ENCODE measurements at regions not wholly inside any gene's neighbourhood (a gene's known extent, or its start where the extent isn't known, plus 50 kb on each side); places are given as distances from the start of the nearest gene placed in this dataset.

DNA sequence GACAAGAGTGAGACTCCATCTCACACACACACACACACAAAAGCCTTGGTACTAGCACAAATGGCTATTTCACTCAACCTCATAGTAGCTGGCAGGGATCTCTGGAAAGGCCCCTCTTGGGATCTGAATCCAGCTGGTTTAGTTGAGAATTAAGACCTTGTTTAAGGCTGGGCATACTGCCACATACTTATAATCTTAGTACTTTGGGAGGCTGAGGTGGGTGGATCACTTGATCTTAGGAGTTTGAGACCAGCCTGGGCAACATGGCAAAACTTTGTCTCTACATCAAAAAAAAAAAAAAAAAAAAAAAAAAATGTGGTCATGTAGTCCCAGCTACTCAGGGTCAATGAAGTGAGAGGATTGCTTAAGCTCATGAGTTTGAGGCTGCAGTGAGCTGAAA is 628.3 kb downstream of the MMUT start:
- no peak for DNase-seq (ENCODE audit: extremely low read depth, low read depth)

DNA sequence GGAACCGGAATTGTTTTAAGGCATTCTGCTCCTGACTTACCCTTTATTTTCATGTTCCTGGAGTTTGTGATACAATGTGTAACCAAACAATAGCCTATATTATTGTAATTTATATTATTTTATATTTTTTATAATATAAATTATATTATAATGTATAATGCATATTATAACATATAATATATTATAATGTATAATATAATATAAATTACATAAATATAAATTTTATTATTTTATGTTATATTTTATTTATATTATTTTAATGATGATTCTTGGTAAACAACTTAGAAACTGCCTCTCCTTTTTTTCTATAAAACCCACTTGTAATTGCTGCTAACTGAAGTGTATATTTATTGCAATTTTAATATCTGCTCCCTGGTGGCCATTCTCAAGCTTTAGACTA is 629.1 kb downstream of the MMUT start:
- no peak for DNase-seq (ENCODE audit: extremely low read depth, low read depth)

DNA sequence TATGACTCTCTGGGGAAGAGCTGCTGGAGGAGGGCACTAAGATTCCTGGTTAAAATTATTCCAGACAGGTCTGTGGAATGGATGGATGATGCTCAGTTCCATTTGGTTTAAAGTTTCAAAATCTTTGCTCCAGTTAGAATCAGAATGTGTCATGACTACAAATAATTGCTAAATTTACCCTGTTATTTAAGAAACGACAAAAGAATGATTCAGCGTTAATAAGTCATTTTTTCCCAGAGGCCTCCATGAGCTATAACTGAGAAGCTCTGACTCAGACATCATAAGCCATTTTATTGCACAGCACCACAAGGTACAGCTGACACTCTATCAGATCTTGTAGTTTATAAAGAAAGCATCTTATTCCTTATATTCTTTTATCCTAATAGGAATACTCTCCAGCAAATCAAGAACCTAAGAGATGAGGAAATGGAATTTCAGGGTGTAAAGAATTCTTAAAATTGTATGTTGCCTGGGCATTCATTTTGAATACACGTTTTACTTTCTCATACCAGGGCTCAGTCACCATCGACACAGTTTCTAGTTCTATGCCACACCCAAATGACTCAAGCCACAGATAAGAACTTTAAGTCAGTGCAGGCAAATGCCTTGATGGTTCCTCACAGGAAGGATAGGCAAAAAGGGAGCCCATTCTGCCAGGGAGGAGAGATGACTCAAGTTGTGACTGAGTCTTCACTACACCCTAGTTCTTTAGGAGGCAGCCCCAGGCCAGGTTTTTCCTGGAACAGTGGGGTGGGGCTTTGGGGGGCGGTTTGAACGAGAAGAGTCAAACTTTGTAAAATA is 636.0 kb downstream of the MMUT start:
- peak; percentile 94 for DNase-seq (ENCODE audit: extremely low read depth, low read depth)

DNA sequence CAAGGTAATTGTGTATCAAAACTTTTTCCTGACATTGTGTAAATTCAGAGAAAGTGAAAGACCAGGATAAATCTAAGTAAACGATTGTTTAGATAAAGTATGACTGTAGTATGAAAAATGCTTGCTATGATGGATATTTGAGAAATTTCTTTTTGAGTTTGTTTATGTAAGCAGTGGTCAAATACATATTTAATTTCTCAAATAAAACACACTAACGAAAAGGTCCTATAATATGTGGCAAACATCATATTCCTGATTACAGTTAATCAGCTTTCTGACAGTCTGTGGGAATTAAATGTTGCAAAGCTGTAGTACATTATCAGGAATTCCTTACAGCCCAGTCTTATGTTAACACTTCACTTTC is 636.9 kb downstream of the MMUT start:
- peak; percentile 21 for DNase-seq (ENCODE audit: extremely low read depth, low read depth)

DNA sequence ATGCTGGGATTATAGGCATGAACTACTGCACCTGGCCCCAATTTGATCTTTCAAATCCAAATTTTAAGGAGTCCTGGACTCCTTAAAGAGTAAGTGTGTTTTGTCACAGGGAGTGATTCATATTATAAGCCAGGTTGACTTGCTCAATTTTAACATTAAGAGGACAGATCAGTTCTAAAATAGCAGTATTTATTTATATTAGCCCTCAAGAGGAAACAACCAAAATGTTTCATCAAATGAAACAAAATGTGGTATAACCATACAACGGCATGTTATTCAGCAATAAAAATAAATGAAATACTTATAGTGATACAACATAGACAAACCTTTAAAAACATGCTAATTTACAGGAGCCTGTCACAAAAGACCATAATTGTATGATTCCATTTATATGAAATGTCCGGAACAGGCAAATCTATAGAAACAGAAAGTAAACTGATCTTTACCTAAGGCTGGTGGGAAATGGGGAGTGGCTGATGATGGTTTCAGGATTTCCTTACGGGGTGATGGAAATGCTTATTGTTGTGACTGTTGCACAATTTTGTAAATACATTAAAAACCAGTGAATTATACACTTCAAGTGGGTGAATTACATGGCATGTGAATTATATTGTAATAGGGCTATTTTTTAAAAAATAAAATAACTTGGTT is 637.4 kb downstream of the MMUT start:
- DNase-seq (ENCODE audit: extremely low read depth, low read depth) = peak; percentile 51

DNA sequence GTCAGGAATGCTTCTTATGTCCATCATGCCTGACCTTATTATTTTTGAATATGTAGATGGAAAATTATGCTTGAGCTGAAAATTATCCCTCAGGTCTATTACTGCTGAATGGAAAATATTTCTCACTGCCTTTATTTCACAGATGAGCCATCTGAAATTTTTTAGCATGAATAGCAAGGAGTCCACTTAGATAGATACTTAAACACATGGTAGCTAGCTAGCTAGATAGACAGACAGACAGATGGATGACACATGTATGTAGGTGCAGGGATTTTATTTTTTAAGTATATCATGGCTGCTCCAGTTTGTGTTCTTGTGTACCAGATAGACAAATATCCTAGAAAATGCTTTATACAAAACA is 645.0 kb downstream of the MMUT start:
- DNase-seq (ENCODE audit: extremely low read depth, low read depth) = no peak

DNA sequence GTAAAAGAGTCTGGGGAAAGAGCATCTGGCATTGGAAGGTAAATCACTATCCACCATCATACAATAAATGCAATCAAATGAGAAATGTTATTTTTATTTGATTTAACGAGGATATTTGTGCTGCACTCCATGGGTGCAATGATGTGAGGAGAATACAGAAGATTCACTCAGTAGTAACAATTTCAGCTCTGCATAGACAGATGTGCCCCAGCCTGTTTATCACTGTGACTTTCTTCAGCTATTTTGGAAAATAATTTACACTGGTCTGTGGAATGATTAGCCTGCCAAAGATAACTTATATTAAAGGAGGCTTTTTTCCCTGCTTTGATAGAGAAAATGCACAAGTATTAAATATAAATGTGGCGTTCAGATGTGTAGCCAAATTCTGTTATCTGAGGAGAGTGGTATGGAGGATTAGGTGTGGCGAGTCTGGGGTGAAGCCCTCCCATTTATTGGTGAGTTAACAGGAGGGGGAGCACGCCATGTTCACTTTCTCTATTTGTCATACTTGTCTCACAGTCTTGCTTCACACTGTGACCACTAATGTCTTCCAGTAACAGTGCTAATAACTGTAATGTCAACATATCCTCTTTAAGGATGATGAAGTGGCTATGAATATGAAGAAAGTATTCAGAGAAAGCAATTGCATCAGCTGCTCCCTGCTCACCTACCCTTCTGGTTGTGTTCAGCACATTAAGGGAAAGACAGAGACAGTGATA is 645.6 kb downstream of the MMUT start:
- DNase-seq (ENCODE audit: extremely low read depth, low read depth) = no peak

DNA sequence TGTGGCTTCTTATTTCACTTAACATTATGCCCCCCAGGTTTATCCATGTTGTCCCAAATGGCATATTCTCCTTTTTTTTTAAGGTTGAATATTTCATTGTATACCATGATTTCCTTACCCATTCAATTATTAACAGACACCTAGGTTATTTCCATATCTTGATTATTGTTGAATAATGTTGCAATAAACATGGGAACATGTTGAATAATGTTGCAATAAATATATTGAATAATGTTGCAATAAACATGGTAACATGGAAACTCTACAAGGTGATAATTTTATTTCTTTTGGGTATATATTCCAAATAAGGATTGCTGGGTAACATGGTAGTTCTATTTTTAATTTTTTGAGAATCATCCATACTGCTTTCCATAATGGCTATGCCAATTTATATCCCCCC is 648.1 kb downstream of the MMUT start:
- DNase-seq (ENCODE audit: extremely low read depth, low read depth) = no peak

DNA sequence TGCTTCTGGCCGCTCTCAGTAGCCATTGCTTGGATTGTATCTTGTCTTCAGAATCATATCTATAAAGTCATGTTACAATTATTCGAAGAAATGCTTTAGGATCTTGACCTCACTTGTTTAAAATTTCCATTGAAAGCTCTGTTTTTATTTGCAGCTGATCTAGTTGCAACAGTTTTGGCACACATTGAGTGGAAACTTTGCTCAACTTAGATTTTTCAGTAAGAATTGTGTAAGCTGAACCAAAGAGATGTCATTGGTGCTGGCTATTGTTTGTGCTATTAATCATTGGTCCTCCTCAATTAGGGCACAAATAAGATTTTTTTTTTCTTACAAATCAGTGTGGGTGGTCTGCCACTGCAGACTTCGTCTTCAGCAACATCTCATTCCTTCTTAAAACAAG is 649.2 kb downstream of the MMUT start:
- no peak for DNase-seq (ENCODE audit: extremely low read depth, low read depth)

DNA sequence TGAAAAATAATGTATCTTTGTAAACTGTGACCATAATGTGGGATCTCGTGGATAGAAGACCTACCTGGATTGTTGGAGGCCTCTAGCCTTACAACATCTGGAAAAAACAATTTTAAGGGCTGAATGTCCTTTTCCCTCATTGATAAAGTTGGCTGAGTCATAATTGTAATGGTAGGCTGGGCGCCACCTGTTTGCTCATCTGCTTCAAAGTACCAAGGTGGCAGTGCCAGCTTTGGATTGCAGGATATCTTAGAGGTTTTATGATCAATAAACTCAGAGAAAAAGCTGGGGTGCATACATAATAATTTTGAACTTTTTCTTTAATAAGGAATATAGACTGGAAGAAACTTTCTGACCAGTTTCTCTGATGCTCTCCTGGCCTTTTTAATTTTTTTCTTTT is 653.4 kb downstream of the MMUT start:
- no peak for DNase-seq (ENCODE audit: extremely low read depth, low read depth)

DNA sequence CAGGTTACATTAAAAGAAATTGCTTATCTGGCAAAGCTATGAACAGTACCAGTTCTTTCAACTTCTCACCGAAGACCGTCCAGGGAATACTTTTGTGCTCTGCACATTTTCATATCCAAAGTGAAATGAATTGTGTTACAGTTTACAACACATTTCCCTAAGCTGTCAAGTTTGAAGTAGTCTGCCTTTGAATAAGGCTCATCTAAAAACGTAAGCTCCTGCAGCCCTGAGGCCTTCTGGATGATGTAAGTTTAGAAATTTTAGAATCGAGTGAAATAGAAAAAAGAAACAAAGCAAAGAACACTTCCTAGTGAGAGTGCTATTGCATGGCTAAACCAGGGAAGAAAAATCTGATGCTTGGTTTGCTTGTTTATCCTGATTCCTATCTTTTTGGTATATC is 653.8 kb downstream of the MMUT start:
- DNase-seq (ENCODE audit: extremely low read depth, low read depth) = no peak

DNA sequence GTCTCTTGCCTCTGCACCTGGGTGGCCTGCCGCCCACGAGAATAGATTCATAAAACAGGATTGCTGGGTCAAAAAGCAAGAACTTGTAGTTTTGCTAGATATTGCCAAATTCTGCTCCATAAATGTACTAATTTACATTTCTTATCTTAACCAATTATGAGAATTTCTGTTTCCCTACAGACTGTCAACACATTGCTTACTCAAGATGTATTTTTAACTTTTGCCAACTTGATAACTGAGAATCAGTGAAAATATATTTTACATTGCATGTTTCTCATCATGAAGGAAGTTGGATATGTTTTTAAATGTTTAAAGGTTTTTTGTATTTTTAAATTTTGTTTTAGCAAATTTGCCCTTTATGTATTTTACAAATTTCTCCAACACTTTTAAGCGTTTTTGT is 664.8 kb downstream of the MMUT start:
- DNase-seq (ENCODE audit: extremely low read depth, low read depth) = no peak

DNA sequence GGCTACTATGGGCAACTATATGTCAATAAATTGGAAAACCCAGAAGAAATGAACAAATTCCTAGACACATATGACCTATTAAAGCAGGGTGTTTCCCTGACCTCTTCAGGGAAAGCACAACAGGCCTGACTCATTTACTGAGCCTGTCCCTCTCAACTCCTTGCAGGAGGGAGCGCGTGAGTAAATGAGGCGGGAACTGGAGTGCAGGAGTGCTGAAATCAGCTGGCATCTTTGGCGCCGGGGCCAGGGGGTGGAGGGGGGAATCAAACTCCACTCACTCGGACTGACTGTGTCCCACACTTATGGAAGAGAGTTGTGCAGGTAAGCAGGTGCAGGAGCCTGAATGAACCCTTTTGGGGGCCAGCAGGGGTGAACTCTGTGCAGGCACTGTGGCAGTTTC is 671.2 kb upstream of the PTCHD4 start:
- DNase-seq (ENCODE audit: extremely low read depth, low read depth) = no peak

DNA sequence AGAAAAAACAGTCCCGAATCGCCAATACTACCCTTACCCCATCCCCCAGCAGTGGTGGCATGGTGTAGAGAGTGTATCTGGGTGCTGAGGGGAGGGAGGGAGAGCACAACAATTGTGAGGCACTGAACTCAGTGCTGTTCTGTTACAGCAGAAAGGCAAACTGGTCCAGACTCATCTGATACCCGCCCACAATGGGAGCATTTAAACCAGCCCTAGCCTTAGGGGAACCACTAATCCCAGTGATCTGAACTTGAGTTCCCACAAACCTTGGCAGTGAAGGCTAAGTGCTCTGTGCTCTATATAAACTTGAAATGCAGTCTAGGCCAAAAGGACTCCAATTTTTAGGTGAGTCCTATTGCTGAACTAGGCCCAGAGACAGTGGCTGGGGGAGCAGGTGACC is 666.4 kb upstream of the PTCHD4 start:
- no peak for DNase-seq (ENCODE audit: extremely low read depth, low read depth)

DNA sequence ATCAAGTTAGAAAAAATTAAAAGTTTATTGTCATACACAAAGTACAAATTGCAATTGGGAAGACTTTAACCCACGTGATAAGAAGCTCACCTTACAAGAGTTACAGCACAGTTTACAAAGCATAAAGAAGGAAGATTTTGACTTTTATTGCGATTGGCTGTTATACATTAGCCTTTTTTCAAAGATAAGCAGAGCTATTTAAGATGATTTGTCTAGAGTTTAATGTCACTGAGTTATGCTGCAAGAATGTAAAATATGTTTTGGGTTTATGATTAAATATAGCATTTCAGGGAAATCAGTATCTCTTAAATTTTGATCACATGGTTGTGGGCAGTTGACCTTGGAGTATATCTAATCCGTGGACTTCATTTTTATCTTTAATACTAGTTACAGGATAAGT is 664.2 kb upstream of the PTCHD4 start:
- DNase-seq (ENCODE audit: extremely low read depth, low read depth) = no peak

DNA sequence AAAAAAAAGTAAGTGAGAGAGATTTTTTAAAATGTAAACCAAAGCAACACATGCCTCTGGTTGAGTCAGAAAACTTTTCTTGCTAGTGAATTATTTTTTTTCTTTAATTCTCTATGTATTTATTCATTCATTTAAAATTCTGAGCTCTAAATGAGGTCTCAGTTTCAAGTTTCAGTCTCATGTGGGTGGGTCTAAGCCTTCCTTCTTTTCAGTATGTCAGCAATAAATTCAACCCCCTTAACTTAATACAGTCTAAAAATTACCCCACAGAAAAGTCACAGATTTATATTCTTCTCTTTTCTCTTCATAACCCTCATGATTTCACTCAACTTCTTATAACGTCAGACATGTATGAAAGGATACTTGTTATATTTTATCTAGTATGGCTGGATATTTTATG is 663.3 kb upstream of the PTCHD4 start:
- DNase-seq (ENCODE audit: extremely low read depth, low read depth) = no peak

DNA sequence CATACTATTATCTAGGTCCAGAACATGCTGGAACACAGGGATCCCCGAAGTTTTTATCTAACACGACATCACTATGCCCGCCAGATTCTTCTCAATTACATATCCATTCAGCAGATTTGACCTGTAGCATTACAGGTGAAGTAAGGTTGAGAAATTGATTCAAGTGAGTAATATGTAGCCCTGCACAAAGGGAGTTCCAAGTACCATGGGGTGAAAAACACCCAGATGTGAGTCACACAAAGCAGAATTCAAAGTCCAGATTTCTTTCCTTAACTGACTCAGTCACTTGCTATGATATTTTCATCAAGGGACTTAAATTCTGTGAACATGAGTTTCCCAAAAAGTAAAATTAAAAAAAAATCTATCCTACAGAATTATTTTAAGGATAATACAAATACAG is 655.4 kb upstream of the PTCHD4 start:
- DNase-seq (ENCODE audit: extremely low read depth, low read depth) = no peak

DNA sequence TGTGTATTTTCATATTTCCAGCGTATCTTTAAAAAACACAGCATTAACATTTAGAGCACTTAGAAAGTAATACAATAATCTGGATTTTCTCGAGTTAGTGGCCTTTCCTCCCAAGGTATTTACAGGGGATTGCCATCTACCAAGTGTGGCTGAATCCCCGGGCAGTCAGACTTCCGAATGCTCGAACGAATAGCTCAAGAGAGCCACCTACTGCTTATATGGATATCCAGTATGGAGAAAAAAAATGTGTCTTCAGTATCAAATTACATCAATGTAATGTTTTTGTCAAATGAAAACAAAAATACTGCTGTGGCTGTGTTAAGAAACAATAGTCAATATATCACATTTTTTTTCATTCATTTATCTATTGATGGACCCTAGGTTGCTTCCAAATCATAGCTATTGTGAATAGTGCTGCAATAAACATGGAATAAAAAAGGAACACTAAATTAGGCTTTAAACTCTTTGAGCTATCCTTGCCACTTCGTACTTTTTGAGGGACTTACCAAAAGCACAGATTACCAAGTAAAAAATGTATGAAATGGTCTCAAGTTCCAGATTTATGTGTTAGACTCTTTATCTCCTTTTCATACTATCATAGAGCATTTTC is 654.5 kb upstream of the PTCHD4 start:
- peak; percentile 48 for DNase-seq (ENCODE audit: extremely low read depth, low read depth)

DNA sequence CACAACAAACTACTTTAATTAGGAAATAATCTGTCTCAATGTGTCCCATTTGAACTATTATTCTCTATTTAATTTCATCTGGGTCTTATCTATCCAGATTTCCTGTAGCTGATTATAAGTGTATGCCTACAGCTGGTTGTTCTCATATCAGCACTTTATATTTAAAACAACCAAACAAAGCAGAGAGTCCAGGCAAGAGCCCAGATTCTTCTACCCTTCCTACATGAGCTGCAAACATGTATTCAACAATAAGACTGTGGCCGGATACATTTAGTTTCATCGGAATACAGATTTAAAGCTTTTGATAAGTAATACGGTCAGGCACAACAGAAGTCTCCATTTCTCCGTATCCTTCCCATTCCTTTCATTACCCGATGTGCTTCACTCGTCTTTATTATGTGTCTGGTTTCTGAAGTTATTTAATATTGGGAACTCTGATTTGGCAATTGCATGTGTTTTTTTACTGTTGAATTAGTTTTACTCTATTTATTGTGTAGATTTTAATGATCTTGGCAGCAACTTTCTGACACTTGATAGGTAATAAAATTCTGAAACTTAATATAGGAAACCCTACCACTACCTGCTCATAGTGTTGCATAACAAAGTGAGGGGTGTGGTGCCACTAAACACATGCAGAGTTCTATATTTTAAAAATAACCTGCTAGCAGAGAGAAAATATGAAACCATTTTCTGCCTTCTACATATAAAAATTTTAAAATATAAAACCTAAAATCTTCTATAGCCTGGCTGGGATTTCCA is 653.5 kb upstream of the PTCHD4 start:
- DNase-seq (ENCODE audit: extremely low read depth, low read depth) = no peak

DNA sequence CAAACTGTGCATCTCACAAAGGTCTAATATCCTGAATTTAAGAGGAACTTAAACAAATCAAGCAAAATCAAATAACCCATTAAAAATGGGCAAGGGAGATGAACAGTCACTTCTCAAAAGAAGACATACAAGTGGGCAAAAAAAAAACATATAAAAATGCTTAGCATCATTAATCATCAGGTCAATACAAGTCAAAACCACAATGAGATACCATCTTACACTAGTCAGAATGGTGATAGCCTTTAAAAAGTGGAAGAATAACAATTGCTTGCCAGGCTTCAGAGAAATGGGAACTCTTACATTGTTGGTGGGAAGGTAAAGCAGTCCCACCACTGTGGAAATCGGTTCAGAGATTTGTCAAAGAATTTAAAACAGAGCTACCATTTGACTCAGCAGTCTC is 646.7 kb upstream of the PTCHD4 start:
- no peak for DNase-seq (ENCODE audit: extremely low read depth, low read depth)

DNA sequence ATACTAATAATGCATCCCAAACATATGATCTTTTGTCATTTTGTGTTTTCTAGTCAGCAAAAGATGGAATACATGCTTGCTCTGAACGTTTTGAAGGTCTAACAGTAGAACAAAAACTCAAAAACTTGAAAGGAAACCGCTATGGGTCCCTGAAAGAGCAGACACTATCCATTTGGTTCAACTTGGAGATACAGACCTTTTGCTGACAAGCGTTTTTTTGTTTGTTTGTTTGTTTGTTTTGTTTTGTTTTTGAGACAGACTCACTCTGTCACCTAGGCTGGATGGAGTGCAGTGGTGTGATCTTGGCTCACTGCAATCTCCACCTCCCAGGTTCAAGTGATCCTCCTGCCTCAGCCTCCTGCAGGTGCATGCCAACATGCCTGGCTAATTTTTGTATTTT is 644.3 kb upstream of the PTCHD4 start:
- DNase-seq (ENCODE audit: extremely low read depth, low read depth) = no peak
